H1 (cell line): ENCODE measurements at regions not wholly inside any gene's neighbourhood (a gene's known extent, or its start where the extent isn't known, plus 50 kb on each side); places are given as distances from the start of the nearest gene placed in this dataset.

Source experiments
- EP300 ChIP-seq, 2 experiments: IDR thresholded peaks; 1 replicate in 1 of 2; 2 replicates in 1 of 2; pipeline ENCODE4 v1.6.1; 2011 to 2012; ENCODE audit warnings: low read depth in 2 of 2, low read length in 2 of 2, mild to moderate bottlenecking in 2 of 2, borderline replicate concordance in 1 of 2, inconsistent platforms in 1 of 2, moderate library complexity in 1 of 2
- JUN ChIP-seq: IDR thresholded peaks from 2 replicates; pipeline ENCODE4 v1.6.1; 2011; ENCODE audit warnings: low read depth, mild to moderate bottlenecking, improper control_type of control experiment, low read length
- SP2 ChIP-seq: IDR thresholded peaks from 2 replicates; pipeline ENCODE4 v1.6.1; 2012; ENCODE audit warnings: mild to moderate bottlenecking, low read length, inconsistent platforms
- TBP ChIP-seq: IDR thresholded peaks from 2 replicates; pipeline ENCODE4 v1.6.1; 2011; ENCODE audit warnings: low read depth, low read length, improper control_type of control experiment

- TF ChIP-seq JUN: no peak
- no peak for TF ChIP-seq EP300 (IDR thresholded peaks at IDR 0.05; ENCODE audit: borderline replicate concordance in 1 of 2, low read depth in 2 of 2, low read length in 2 of 2)
- no peak for TF ChIP-seq SP2
- no peak for TF ChIP-seq TBP
These were observed 233.2 kb downstream of the KLF13 start (continued) for GRCh38 chr15:31559786-31560185.
